ENCODE measurements at regions not wholly inside any gene's neighbourhood (a gene's known extent, or its start where the extent isn't known, plus 50 kb on each side); places are given as distances from the start of the nearest gene placed in this dataset.
A peak's percentile ranks its signal among the peaks of the same experiment; 100 is the strongest.

DNA sequence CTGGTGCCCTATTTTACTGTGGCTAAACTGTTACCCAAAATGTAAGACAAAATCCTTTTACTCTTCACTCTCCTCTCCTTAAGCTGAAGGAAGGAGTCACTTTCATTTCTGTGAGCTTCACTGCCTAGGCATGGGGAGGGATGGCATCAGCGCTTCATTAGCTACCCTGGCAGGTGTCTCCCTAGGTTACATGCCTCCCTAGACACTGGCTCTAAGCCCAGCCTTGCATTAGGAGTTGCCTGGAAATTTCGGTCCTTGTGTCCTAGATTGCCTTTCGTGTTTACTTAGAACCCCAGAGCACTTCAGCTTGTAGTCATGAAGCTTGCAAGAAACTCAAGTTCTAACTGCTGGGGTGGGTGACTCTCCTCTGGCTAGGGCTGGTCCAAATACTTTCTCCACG is 520.5 kb upstream of the STXBP6 start:
- TF ChIP-seq, protein P1, sequence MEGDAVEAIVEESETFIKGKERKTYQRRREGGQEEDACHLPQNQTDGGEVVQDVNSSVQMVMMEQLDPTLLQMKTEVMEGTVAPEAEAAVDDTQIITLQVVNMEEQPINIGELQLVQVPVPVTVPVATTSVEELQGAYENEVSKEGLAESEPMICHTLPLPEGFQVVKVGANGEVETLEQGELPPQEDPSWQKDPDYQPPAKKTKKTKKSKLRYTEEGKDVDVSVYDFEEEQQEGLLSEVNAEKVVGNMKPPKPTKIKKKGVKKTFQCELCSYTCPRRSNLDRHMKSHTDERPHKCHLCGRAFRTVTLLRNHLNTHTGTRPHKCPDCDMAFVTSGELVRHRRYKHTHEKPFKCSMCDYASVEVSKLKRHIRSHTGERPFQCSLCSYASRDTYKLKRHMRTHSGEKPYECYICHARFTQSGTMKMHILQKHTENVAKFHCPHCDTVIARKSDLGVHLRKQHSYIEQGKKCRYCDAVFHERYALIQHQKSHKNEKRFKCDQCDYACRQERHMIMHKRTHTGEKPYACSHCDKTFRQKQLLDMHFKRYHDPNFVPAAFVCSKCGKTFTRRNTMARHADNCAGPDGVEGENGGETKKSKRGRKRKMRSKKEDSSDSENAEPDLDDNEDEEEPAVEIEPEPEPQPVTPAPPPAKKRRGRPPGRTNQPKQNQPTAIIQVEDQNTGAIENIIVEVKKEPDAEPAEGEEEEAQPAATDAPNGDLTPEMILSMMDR (IDR thresholded peaks at IDR 0.05; ENCODE audit: insufficient read depth, low read depth, low read length, missing control alignments), result no peak
- H3K4me3 ChIP-seq (ENCODE audit: low read length), result no peak overlapping the region
- no peak for DNase-seq (ENCODE audit: low read depth)

DNA sequence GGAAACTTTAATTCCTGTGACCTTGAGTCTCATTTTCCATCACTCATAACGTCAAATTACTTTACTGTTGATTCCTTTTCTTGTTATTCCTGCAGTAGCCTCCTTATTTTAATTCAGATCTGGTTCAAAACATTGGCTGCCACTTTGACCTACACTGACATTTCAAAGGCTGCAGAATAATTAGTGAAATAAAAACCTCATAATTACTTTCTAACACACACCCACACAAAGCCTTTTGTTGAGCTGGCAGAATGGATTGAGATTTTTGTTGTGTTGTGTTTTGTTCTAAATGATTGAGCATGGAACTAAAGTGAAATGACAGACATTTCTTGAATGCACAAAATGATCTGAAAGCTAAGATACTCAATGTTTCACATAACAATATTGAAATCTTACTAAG is 507.5 kb upstream of the STXBP6 start:
- no peak for DNase-seq (ENCODE audit: low read depth)
- no peak overlapping the region for H3K4me3 ChIP-seq (ENCODE audit: low read length)
- TF ChIP-seq, protein P1 (IDR thresholded peaks at IDR 0.05; ENCODE audit: insufficient read depth, low read depth, low read length, missing control alignments), result no peak

DNA sequence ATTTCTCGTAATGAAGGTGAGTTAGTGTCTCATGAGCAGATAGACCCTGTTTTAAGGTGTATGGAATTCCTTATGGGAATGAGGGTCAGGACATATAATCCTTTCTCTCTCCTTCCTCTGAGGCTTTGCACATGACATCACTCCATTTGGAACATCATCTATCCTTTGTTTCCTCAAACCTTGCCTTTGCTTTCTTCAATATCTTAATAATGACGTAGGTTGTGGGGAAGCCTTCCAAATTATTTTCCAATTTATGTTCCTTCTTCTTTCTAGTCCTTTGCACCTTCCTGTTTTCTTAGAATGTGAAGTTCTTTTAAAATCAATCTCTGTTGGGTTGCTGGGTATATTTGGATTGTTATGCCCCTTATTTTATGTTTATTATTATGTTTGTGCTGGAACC is 502.9 kb upstream of the STXBP6 start:
- DNase-seq (ENCODE audit: low read depth), result no peak
- TF ChIP-seq, protein P1 (IDR thresholded peaks at IDR 0.05; ENCODE audit: insufficient read depth, low read depth, low read length, missing control alignments), result no peak
- no peak overlapping the region for H3K4me3 ChIP-seq (ENCODE audit: low read length)

DNA sequence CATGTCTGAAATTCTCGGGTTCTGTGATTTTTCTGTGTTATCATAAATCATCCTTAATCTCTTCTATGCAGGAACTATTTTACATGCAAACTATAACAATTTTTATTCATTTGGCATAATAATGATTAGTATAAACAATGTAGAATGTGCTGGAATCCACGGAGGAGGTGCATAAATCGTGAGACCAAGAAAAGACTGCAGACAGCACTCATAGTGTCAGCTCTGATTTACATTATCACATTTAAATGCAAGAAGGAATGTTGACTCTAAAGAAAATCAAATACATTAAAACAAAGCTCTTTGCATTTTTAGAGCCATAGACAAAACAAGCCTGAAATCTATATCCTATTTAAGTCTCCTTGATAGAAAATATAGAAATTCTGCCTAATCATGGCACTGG is 501.7 kb upstream of the STXBP6 start:
- TF ChIP-seq, protein P1 (IDR thresholded peaks at IDR 0.05; ENCODE audit: insufficient read depth, low read depth, low read length, missing control alignments), result no peak
- no peak for DNase-seq (ENCODE audit: low read depth)
- no peak overlapping the region for H3K4me3 ChIP-seq (ENCODE audit: low read length)

DNA sequence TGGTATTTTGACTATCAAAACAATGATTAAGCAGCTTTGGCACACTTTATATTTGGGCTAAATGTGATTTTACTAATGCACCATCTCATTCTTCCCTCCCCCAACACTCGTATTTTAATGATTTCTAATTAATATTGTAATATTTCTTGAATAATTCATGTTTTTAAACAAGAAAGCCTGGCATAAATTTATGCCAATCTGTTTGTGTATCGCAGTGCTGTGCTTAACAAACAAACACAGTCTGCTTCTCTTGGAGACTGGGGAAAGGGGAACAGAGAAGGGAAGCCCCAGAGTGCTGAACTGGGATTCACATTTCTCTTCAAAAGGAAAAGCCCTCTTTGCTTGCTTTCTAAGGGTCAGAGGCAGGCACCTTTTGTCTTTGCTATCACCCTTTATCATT is 496.9 kb upstream of the STXBP6 start:
- TF ChIP-seq, protein P1 (IDR thresholded peaks at IDR 0.05; ENCODE audit: insufficient read depth, low read depth, low read length, missing control alignments), result no peak
- DNase-seq (ENCODE audit: low read depth), result no peak
- H3K4me3 ChIP-seq (ENCODE audit: low read length), result no peak overlapping the region

DNA sequence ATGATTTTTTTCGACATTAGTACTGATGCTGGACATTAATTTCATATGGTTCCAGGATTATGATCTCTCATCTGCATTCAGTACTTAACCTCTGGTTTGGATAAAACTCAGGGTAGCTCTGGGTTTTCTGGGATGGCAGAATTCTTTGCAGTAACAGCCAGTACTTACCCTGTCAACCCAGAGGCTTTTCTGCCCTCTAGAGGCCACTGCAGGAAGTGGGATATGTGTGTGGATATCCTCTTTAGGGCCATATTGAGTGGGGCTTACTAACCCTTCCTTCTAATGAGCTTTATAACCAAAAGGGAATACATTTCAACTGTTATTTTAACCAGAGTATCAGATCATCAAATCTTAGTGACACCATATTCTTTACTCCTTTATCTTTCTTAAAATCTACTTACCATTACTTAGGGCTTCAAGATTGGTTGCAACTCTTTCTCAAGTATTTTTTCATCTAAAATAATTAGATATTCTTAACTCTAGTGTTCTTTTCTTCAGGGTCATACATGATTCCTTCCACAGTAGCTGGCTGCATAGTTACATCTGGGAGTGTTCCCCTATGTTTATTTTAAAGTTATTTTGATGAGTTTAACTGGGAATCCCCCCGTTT is 488.0 kb upstream of the STXBP6 start:
- TF ChIP-seq, protein P1 (IDR thresholded peaks at IDR 0.05; ENCODE audit: insufficient read depth, low read depth, low read length, missing control alignments), result peak; percentile 33
- H3K4me3 ChIP-seq (ENCODE audit: low read length), result no peak overlapping the region
- DNase-seq (ENCODE audit: low read depth), result peak; percentile 31

DNA sequence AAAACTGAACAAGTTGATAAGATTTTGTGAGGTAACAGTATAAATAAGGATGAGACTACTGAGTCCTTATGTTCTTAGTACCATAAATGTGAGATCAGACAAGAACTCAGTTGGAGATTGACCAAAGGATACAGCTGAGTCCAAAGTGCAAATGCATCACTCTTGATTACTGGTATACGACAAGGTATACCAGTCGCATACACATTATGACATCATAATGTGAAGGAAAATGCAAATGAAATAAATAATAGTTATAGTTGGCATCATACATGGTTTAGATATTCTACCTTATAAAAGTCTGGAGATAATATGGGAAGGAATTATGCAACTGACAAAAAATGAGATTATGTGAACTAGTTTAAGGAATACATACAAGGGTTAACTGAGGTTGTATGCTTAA is 476.3 kb upstream of the STXBP6 start:
- no peak overlapping the region for H3K4me3 ChIP-seq (ENCODE audit: low read length)
- DNase-seq (ENCODE audit: low read depth), result no peak
- TF ChIP-seq, protein P1 (IDR thresholded peaks at IDR 0.05; ENCODE audit: insufficient read depth, low read depth, low read length, missing control alignments), result no peak

Measured in epithelial cell of esophagus (primary cell).